DOHH2 (cell line): ENCODE measurements at regions not wholly inside any gene's neighbourhood (a gene's known extent, or its start where the extent isn't known, plus 50 kb on each side); places are given as distances from the start of the nearest gene placed in this dataset.

Source experiments
- CTCF ChIP-seq: fragments of 200-600 bp; sonication (generic); IDR thresholded peaks from one replicate; pipeline ENCODE4 v1.5.1; 2014; ENCODE audit warnings: antibody characterized with exemption, mild to moderate bottlenecking, low read depth, low read length; ENCODE audit not compliant: poor library complexity, severe bottlenecking
- EZH2phosphoT487 ChIP-seq: fragments of 200-600 bp; sonication (generic); IDR thresholded peaks from 2 replicates; pipeline ENCODE4 v1.6.1; 2017; ENCODE audit warnings: borderline replicate concordance, mild to moderate bottlenecking, antibody characterized with exemption, low read length, moderate library complexity, mixed read lengths

- TF ChIP-seq EZH2phosphoT487 = no peak
- TF ChIP-seq CTCF = no peak
Observed at GRCh38 chr3:99094606-99095005, 193.1 kb upstream of the DCBLD2 start.
